ENCODE measurements at regions not wholly inside any gene's neighbourhood (a gene's known extent, or its start where the extent isn't known, plus 50 kb on each side); places are given as distances from the start of the nearest gene placed in this dataset.

DNA sequence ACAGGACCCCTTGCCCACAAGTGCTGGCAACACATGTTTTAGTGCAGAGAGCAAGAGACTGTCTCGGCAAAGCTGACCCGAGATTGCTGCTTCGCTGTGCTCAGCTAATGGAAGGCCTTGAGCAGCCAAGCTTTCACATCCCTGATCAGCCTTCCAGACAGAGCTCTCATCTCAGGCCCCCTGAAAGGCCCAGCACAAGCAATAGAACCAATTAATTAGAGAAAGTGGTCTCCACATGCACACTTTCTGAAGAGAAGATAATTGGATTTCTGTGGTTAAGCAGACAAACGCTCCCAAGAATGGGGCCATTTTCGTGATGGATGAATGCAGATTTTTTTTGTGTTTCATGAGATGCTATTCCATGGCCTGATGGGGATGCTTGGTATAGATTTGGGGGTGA, 174.9 kb downstream of the NSG2 start:
- TF ChIP-seq, protein P1, sequence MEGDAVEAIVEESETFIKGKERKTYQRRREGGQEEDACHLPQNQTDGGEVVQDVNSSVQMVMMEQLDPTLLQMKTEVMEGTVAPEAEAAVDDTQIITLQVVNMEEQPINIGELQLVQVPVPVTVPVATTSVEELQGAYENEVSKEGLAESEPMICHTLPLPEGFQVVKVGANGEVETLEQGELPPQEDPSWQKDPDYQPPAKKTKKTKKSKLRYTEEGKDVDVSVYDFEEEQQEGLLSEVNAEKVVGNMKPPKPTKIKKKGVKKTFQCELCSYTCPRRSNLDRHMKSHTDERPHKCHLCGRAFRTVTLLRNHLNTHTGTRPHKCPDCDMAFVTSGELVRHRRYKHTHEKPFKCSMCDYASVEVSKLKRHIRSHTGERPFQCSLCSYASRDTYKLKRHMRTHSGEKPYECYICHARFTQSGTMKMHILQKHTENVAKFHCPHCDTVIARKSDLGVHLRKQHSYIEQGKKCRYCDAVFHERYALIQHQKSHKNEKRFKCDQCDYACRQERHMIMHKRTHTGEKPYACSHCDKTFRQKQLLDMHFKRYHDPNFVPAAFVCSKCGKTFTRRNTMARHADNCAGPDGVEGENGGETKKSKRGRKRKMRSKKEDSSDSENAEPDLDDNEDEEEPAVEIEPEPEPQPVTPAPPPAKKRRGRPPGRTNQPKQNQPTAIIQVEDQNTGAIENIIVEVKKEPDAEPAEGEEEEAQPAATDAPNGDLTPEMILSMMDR (IDR thresholded peaks at IDR 0.05 in 4 of 5, conservative IDR thresholded peaks at IDR 0.05 in 1 of 5): no peak
- no peak for TF ChIP-seq POLR2A (IDR thresholded peaks at IDR 0.05)

Data from gastrocnemius medialis (tissue), 4 donors.